ENCODE measurements at regions not wholly inside any gene's neighbourhood (a gene's known extent, or its start where the extent isn't known, plus 50 kb on each side); places are given as distances from the start of the nearest gene placed in this dataset.

DNA sequence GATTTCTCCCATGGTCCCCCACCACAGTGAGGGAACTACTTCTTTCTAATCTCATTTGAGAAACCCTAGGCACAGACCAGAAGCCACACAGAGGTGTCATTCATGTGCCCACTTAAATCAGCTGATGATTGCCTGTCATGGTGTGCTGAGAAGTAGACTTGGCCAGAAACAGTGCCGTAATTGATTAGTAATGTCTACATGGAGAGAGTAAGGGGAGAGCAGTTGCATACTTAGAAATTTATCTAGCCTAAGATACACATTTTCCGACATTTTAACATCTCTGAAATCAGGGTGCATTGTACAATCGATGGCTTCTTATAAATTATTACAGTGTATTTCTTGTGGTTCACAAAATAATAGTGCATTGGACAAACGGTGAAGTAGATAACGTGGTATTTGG is 271.8 kb downstream of the IRF8 start:
- TF ChIP-seq CTCF (optimal IDR thresholded peaks at IDR 0.05 in 1 of 3, IDR thresholded peaks at IDR 0.05 in 1 of 3, conservative IDR thresholded peaks at IDR 0.05 in 1 of 3; ENCODE audit: extremely low read depth in 1 of 3, insufficient read depth in 2 of 3, low read length in 3 of 3) (no peak), EZH2 (IDR thresholded peaks at IDR 0.05; ENCODE audit: low read length) (no peak)

Measured in keratinocyte (primary cell).